NT2/D1 (cell line): ENCODE measurements at regions not wholly inside any gene's neighbourhood (a gene's known extent, or its start where the extent isn't known, plus 50 kb on each side); places are given as distances from the start of the nearest gene placed in this dataset.

Experiments
- SUZ12 ChIP-seq: IDR thresholded peaks from 2 replicates; pipeline ENCODE4 v1.6.1; 2011; ENCODE audit not compliant: insufficient read length, insufficient read depth; ENCODE audit errors: extremely low read depth
- YY1 ChIP-seq: IDR thresholded peaks from 2 replicates; pipeline ENCODE4 v1.6.1; 2011; ENCODE audit not compliant: insufficient read length, insufficient read depth
- ZNF274 ChIP-seq: IDR thresholded peaks from 2 replicates; pipeline ENCODE4 v1.6.1; 2011; ENCODE audit warnings: mild to moderate bottlenecking, low read depth, low read length

DNA sequence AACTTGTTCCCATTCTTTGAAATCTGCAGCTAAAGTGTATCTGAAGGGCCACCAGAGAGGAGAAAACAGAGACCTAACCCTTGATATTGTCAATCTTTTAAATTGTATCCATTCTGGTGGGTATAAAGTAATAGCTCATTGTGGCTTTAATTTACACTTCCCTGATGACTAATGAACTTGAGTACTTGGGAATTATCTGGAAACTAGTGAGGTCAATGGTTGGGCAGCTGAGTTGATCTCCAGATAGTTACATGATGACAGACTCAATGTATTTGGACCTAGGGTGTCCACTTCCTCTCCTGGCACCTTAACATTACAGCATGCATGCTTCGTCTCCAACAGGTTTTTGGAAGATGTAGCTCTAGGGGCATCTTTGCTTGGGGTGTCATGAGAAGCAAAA lies 195.2 kb downstream of the PDCD6IP start:
- TF ChIP-seq SUZ12 (no peak), ZNF274 (no peak), YY1 (no peak)
